ENCODE measurements at regions not wholly inside any gene's neighbourhood (a gene's known extent, or its start where the extent isn't known, plus 50 kb on each side); places are given as distances from the start of the nearest gene placed in this dataset.

GRCh38 chr6:148625609-148626008 lies 121.2 kb upstream of the UST start:
- TF ChIP-seq CTCF (IDR thresholded peaks at IDR 0.05 in 8 of 11, conservative IDR thresholded peaks at IDR 0.05 in 3 of 11) (no peak), POLR2A (IDR thresholded peaks at IDR 0.05) (no peak), POLR2AphosphoS5 (IDR thresholded peaks at IDR 0.05) (no peak)
